GM18502 (cell line): ENCODE measurements at regions not wholly inside any gene's neighbourhood (a gene's known extent, or its start where the extent isn't known, plus 50 kb on each side); places are given as distances from the start of the nearest gene placed in this dataset.

ENCODE experiments used
- ATAC-seq: cut with Tn5 transposase; IDR thresholded peaks from one replicate; pipeline ENCODE4 v1.9.1; 2021; ENCODE audit warnings: mild to moderate bottlenecking; ENCODE audit not compliant: unreplicated experiment, poor library complexity

DNA sequence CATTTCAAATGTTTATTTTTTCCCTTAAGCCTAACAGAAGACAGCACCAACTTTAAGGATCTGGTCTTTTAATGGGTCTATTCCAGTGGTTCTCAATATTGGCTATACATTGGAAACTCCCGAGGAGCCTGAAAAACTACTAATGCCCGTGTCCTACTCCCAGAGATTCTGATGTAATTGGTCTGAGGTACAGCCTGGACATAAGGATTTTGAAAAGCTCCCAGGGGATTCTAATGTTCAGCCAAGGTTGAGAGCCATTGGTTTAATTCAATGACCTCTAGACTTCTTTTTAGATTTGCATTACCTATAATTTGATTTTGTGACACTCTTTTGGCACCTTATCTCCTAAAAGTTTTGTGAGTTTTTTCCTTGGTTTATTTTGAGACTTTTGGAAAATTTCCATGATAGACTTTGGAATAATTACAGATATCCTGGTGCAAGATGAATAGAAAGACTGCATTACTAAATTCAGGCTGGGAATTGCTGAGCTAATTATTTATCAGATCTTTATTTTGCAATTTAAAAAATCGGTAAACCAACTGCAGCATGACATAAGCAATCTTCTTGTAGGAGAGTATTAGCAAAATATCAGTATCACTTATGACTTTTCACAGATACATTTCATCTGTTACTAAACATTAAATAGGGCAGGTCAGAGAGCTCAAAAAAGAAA lies 91.5 kb upstream of the ELL2 start:
- ATAC-seq, result no peak

DNA sequence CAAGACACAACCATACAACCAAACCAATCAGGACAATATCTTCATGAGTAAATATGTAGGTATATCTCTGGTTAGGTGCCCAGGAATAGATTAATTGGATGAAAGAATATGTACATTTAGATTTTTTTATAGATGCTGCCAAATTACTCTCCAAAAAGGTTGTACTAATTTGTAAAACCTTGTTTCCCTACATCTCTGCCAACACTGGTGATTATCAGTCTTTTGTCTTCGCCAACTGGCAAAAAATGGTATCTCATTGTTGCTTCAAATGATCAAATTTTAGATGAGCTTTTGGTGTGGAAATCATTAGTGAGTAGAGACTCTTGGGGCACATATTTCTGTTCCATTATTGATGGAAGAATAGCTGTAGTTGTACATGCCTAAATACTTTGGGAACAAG lies 90.7 kb upstream of the ELL2 start:
- no peak for ATAC-seq

DNA sequence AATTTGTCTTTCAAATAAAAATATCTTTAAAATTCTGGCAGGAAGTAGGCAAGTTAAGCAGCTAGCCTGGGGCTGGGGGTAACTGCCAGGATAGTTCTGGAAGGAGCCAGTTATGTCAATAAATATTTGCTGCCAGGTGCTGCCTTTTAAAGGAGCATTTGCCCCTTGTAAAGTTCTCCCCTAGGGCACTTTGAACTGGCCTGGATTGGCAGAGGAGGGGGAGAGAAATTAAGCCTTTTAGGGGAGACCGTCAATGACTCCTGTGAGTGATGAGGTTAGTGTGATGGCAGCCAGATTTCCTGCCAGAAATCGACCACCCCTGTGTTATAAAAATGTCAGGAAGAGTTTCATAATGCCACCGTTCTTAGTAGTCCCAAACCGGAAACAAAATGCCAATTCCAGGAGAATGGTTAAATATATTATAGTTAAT lies 89.8 kb upstream of the ELL2 start:
- ATAC-seq, result no peak

DNA sequence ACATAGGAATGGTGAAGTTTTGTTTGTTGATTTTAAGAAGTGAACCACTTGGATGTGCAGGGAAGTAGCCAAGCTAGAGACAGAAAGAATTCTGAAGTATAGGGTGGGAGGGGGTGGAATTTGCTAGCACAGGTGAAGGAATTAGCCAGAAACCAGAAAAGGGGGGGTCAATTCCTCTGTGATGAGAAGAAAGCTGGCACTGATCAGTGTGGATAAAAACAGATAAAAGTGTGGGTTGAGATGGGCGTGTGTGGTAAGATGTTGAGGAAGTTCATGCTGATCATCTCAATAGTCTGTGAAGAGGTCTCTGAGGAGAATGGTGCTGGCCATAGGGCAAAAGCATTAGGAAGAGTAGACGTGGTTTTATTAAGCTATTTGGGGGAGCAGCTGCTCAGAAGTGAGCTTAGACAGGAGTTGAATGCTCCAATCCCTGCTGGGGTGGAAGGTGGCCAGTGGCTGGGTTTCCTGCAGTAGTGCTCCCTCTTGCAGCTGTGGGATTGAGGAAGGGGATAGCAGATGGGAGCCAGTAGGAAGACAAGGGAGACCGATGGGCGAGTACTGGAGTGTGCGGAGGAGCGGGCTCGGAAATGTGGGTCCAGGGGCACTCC lies 88.7 kb upstream of the ELL2 start:
- ATAC-seq, result no peak

DNA sequence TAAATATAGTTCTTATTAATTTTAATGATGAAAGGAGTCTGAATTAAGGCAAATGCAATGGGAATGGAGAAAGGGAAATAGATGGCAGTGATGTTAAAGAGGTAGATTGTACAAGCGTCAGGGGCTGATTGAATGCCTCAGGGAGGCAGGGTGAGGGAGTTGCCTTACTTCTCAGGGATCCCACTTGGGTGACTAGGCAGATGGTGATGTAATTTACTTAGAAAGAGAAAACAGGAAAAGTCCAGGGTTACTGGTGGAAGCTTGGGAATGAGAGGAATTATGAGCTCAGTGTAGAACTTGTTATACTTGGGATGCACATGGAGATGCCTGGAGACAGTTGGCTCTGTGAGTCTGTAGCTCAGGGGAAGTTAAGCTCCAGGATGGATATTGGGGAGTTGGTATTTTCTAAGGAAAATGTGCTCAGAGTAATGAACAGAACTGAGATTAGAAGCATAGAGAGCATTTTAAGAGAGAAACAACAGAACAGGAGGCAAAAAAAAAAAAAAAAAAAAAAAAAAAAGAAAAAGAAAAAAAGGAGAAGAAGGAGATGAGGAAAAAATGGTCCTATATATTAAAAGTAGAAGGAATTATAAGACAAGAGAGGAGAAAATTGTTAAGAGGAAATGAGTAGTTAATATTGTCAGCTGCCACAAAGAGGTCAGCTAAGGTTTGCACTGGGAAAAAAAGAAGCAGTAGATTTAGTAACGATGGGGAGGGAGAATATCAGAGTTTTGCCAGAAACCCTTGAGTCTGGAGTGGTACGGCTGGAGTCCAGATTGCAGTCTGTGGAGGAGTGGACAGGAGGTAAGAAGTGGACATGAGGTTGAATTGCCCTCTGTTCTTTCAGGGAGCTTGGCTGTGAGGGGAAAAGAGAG lies 88.0 kb upstream of the ELL2 start:
- ATAC-seq, result no peak

DNA sequence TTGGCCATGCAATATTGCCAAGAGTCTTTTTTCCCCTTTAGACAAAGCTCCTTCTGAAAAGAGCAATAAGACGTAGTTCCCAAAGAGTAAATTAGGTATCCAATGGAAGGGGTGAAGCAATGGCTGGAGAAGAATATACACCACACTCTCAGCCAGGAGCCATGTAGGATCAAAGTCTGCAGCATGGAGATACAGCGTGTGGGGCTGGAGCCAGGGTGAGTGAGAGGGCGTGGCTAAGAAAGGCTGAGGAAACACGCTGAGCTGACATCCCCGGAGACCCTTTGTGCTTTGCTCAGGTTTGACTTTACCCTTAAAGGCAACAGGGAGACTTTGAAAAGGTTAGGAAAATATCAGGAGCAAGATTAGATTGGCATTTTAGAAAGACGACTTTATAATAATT lies 87.1 kb upstream of the ELL2 start:
- ATAC-seq, result no peak

DNA sequence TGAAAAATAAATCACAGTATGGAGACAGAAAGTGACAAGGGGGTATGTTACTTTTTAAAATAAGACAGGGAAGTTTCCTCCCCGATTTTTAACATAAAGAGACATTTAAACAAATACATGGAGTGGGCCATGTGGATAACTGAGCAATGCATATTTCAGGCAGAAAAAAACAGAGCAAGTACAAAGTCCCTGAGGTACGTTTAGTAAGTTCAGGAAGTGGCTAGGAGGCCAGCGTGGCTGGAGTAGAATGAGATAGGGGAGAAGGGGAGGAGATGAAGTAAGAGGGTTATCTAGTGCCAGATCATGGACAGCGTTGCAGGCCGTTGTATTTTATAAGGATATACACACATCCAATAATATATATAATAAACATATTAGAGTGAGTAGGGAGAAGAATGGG lies 84.2 kb upstream of the ELL2 start:
- ATAC-seq, result no peak

DNA sequence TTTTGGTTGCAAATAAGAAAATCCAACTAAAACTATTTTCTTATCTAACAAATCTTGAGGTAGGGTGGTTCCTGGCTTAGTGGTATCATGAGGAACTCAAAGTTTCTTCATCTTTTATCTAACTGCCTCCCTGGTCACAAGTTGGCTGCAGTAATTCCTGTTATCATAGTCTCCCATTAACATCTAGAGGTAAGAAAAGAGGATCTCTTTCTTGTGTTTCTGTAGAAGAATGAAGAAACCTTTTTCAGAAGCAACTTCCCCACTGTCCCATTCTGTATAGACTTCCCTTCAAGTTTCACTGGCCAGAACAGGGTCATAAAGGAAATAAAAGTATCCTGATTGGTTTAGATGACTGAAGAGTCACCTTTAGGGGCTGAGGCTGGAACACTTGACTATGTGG lies 81.8 kb upstream of the ELL2 start:
- ATAC-seq, result no peak

DNA sequence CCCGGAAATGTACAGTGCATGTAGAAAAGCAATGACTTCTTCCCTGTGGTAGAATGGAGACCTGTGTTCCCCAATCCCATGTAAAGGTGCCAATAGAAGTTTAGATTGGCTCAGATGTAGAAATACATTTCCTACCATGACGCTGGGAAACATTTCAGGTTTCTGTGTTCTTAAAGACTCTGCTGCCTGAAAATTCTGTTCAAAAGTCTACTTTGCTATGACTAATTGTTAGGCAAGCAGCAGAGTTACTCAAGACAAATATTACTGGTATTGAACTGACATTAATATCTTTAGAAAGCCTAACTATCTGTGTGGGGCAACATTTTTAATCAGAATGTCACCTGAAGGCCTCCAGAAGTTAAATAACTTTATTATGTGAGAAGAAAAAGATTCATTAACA lies 75.5 kb upstream of the ELL2 start:
- no peak for ATAC-seq

DNA sequence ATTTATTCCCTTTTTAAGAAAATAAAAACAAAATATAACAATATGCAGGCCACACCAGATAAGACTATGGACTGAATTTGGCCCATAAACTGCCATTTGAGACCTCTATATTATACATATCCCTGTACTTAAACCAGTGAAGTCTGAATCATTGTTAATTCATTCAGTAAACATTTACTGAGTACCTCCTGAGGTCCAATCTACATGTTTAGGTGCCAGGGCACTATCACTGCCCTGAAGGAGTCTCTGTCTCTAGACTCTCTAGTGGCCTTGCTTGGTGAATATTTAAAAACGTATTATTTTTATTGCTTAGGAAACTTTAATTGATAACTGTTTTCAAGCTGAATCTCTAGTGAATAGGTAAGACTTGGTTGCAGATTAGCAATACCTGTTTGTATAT lies 74.7 kb upstream of the ELL2 start:
- no peak for ATAC-seq

DNA sequence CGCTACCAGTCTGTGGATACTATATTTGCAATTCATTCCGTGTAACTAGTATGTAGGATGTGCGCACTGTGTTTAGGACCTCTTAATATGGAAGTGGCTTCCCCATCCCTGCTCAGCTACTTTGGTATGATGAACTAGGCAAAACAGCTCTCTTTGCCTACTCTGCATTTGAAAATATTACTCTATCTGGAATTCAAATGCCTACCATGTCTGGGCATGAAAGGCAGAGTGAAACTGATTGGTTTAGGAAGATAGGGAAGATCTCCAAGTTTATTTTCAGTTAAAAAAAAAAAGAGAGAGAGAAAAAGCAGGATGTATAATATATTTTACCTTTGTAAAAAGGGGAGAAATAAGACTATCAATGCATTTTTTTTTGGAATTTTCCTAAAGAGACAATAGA lies 74.1 kb upstream of the ELL2 start:
- ATAC-seq, result no peak

DNA sequence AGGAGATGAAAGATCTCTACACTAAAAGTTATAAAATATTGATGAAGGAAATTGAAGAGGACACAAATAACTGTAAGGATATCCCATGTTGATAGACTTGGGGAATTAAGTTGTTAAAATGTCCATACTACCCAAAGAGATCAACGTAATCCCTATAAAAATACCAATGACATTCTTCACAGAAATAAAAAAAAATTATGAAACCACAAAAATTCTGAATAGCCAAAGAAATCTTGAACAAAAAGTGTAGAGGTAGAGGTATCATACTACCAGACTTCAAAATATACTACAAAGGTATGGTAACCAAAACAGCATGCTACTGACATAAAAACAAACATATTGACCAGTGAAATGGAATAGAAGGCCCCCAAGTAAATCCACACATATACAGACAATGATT lies 71.5 kb upstream of the ELL2 start:
- ATAC-seq, result no peak

DNA sequence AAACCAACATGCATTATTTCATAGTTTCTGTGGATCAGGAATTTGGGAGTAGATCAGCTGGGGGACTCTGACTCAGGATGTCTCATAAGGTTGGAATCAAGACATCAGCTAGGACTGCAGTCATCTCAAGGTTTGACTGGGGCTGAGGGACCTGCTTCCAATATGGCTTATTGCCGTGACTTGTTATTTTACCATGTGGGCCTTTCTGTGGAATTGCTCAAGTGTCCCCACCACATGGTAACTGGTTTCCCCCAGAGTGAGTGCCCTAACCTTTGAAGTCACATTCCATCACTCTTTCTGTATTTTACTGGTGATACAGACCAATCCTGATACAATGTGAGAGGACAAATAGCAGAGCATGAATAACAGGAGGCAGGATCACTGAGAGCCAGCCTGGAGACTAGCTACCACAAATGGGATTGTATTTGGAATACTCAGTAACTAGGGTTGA lies 70.2 kb upstream of the ELL2 start:
- ATAC-seq, result no peak

DNA sequence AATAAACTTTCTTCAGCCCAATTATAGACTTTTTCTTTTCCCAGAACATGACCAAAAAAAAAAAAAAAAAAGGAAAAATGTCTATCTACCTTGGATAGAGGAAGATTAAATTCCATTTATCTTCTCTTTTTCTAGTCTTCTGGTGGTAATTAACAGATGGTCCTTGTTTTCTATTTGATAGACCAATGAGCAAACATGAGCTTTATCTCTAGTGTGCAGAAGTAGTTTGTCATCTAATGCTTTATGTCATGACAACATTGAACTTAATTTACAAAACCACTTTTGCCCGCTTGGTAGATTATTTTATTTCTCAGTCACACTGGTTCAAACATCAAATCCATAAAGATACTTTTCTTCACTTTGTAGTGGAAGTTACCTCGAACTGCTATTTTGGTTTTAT lies 69.5 kb upstream of the ELL2 start:
- ATAC-seq, result no peak

DNA sequence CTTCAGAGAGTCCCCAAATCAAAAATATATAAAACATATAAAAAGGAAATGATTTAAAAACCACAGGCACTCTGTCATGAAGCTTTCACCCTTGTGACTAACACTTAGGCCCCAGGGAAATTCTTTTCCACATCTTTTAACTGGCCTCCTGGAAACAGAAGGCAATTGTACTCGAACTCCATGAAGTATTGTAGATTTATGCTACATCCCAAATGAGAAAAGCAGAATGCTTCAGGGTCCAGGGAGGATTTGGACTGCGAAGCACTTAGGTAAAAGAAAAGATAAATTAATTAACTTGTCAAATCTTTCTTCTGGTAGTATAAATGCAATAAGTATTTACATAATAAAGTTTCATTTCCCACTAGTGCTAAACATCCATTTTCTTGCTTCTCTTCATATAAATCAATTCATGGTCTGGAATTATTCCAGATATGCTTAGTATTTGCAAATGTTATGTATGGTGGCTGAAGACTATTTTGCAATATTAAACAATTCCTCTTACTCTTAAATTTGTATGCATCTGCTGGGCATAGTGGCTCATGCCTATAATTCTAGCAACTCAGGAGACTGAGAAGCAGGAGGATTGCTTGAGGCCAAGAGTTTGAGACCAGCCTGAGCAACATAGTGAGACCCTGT lies 64.9 kb upstream of the ELL2 start:
- ATAC-seq, result no peak

DNA sequence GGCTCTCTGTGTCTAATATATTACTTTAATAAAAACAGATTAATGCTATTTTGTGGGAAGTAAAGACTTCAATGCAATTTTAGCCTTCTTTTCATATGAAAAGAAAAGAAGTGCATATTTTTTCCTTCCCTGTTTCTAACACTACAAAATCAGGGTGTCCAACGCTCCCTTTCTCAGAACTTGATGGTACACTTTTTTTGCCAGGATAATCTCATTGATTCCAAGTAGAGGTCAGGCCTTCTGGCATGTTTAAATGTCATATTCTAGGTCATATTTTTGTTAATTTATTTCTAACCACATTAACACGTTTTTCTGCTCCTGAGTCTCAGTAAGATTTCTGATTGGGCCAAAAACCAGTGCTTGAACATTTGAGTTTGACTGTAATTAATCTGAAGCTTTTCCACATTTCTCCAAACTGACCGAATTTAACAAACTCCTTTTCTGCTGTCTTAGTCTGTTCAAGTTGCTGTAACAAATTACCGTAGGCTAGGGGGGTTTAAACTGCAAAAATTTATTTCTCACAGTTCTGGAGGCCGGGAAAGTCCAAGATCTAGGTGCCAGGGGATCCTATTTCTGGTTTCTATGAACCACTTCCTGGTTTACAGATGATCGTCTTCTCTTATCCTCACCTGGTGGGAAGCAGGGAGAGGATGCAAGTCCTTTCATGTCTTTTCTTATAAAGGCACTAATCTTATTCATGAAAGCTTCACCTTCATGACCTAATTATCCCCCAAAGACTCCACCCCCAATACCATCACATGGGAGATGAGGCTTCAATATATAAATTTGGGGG lies 63.2 kb upstream of the ELL2 start:
- ATAC-seq, result no peak

DNA sequence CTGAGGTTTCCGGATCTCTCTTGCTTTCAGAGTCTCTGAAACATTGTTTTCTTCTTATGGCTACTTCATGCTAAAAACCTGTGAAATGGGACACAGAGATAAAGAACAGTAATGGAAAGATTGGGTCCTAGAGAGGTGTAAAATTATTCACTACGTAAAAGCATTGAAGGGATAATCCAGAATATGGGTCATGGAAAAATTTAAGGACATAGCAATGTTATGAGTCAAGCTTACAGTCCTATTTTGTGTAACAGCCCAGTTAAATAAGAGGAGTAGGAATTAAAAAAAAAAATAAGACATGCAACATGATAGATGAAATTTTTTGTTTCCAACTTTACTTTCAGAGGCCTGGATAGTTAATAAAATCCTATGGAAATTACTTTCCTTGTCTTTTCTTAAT lies 61.9 kb upstream of the ELL2 start:
- ATAC-seq, result no peak

DNA sequence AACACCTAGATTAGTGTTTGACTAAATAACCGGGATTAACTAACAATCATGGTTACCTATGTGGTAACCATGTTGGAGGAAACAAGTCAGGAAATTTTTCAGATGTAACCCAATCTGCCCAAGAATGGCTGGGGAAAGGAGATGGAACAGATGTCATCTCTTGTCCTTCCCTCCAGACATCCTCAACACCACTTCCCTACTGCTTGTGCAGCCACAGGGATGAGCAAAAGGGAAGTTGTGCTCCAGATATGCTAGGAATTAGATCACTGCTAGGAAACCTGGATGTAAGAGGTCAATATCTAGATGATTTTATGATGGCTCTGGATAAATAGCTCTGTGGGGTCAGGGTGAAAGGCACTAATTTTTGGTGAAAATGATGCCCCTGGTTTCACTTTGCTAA lies 61.3 kb upstream of the ELL2 start:
- ATAC-seq, result no peak

DNA sequence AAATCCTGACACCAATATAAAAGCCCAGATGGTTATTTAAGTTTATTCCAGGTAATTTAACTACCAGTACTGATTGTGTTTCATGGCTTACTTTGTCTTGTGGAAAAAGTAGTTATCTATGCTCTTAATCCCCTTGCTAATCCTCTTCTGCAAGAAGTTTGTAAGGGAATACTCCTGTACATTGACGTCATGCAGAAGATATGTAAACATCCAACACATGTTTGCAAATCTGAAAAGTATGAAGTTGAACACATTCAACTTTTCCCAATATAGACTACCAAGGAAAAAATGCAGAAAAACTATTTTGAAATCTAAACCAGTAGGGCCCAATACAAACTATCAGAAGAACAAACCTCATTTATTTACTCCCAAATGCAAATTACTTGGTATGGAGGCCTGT lies 56.3 kb upstream of the ELL2 start:
- no peak for ATAC-seq

DNA sequence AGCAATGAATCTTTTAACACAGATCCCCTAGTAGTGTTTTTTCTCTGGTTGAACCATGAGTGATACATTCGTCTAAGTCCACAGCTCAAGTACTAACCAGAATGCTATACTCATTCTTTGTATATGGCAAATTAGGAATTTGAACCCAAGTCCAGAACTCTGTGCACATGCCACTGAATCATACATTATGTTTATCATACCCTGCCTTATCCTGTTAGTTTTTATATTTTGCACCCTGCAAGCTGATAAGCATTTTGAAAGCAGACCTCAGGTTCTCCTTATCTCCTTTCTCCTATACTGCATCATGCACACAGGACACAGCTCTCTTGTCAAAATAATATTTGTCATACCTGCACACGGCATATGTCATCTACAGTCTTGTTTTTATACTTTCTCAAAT lies 54.6 kb upstream of the ELL2 start:
- no peak for ATAC-seq
